Inflammatory macrophage (primary cell): ENCODE measurements at regions not wholly inside any gene's neighbourhood (a gene's known extent, or its start where the extent isn't known, plus 50 kb on each side); places are given as distances from the start of the nearest gene placed in this dataset.

Source experiments
- DNase-seq, 2 donors: peaks; one replicate each; pipeline ENCODE4 v3.0.0-alpha.2; 2020 to 2022

DNA sequence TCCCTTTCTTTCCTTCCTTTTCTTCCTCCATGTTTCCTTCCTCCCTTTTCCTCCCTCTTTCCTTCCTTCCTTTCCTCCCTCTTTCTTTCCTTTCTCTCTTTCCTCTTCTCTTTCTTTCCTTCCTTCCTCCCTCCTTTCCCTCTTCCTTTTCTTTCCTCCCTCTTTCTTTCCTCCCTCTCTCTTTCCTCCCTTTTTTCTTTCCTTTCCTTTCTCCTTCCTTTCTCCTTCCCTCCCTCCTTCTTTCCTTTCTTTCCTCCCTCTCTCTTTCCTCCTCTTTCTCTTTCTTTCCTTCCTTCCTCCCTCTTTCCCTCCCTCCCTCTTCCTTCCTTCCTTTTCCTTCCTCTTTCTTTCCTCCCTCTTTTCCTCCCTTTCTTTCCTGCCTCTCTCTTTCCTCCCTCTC, 86.3 kb upstream of the FERMT1 start:
- DNase-seq = no peak

- DNase-seq = no peak
These were observed 77.3 kb upstream of the FERMT1 start for GRCh38 chr20:6200092-6200491.

- DNase-seq = no peak
These were observed 62.4 kb upstream of the FERMT1 start for GRCh38 chr20:6185268-6185667.

GRCh38 chr20:6184086-6184485, 61.3 kb upstream of the FERMT1 start:
- DNase-seq = no peak

GRCh38 chr20:6180531-6180930, 57.7 kb upstream of the FERMT1 start:
- DNase-seq = no peak

- peak in 1 of 2 donors; percentile 3 for DNase-seq
These were observed 55.7 kb upstream of the FERMT1 start for GRCh38 chr20:6178537-6178936.

DNA sequence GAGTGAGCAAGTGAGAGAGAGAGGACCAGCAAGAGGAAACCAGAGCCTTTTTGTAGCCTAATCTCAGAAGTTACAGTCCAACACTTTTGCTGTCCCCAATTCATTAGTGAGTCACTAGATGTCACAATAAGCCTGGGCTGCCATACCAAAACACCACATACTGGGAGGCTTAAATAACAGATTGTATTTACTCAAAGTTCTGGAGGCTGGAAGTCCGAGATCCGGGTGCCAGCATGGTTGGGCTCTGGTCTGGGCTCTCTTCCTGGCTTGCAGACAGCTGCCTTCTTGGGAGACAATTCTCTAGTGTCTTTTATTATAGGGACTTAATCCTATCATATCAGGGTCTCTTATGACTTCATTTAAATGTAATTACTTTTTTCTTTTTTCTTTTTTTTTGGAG, 50.7 kb upstream of the FERMT1 start:
- DNase-seq = no peak
